ENCODE measurements at regions not wholly inside any gene's neighbourhood (a gene's known extent, or its start where the extent isn't known, plus 50 kb on each side); places are given as distances from the start of the nearest gene placed in this dataset.

GRCh38 chr15:35161694-35162093, 76.6 kb upstream of the NANOGP8 start:
- TF ChIP-seq CTCF (conservative IDR thresholded peaks at IDR 0.05; ENCODE audit: control insufficient read depth, insufficient read depth, low read depth, low read length): no peak
- no peak overlapping the region for H3K4me3 ChIP-seq (ENCODE audit: control insufficient read depth, low read depth, low read length)
- DNase-seq (ENCODE audit: low read depth): no peak

DNA sequence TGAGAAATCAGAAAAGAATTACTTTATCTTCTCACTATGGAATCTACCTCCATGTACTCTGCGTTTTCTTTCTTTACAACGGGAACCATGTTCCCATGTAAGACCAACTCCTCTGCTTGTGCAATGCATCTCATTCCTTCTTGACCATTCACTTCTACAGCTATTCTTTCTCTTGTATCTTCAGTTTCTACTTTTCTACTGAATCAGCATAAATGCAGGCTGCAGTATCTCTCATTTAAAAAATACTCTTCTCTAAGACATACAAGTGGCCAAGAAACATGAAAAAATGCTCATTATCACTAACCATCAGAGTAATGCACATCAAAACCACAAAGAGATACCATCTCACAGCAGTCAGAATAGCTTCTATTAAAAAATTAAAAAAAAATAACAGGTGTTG, 74.1 kb upstream of the NANOGP8 start:
- no peak for DNase-seq (ENCODE audit: low read depth)

DNA sequence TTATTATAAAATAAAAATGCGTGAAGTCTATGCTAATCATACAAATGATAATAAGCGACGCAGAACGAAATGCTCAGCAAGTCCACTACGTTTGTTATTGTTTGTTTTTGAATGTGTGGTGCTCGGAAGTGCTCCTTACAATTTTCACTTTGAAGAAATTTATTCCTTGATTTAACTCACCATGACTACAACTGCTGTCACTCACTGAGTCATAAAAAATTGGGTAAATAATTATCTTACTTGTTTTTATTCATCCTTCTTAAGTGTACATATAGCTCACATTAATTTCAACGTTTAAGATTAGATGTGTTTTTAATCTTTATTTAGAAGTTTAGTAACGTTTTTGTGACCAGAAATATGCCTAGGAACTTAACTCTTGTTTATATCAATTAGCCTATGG, 66.7 kb upstream of the NANOGP8 start:
- H3K4me3 ChIP-seq (ENCODE audit: control insufficient read depth, low read depth, low read length): no peak overlapping the region
- DNase-seq (ENCODE audit: low read depth): no peak
- no peak for TF ChIP-seq CTCF (conservative IDR thresholded peaks at IDR 0.05; ENCODE audit: control insufficient read depth, insufficient read depth, low read depth, low read length)

More for the DNA sequence above, 74.1 kb upstream of the NANOGP8 start:
- no peak overlapping the region for H3K4me3 ChIP-seq (ENCODE audit: control insufficient read depth, low read depth, low read length)
- TF ChIP-seq CTCF (conservative IDR thresholded peaks at IDR 0.05; ENCODE audit: control insufficient read depth, insufficient read depth, low read depth, low read length): no peak

- TF ChIP-seq CTCF (conservative IDR thresholded peaks at IDR 0.05; ENCODE audit: control insufficient read depth, insufficient read depth, low read depth, low read length): no peak
- no peak for DNase-seq (ENCODE audit: low read depth)
- H3K4me3 ChIP-seq (ENCODE audit: control insufficient read depth, low read depth, low read length): no peak overlapping the region
Measured at GRCh38 chr15:35151381-35151780, 66.3 kb upstream of the NANOGP8 start.

- no peak for TF ChIP-seq CTCF (conservative IDR thresholded peaks at IDR 0.05; ENCODE audit: control insufficient read depth, insufficient read depth, low read depth, low read length)
- no peak for DNase-seq (ENCODE audit: low read depth)
- no peak overlapping the region for H3K4me3 ChIP-seq (ENCODE audit: control insufficient read depth, low read depth, low read length)
Measured at GRCh38 chr15:35150361-35150760, 65.3 kb upstream of the NANOGP8 start.

- no peak for DNase-seq (ENCODE audit: low read depth)
- H3K4me3 ChIP-seq (ENCODE audit: control insufficient read depth, low read depth, low read length): no peak overlapping the region
Measured at GRCh38 chr15:35145336-35145735, 60.2 kb upstream of the NANOGP8 start.

More at GRCh38 chr15:35145336-35145735, 60.2 kb upstream of the NANOGP8 start:
- no peak for TF ChIP-seq CTCF (conservative IDR thresholded peaks at IDR 0.05; ENCODE audit: control insufficient read depth, insufficient read depth, low read depth, low read length)

All from fibroblast of mammary gland (primary cell).